ENCODE measurements at regions not wholly inside any gene's neighbourhood (a gene's known extent, or its start where the extent isn't known, plus 50 kb on each side); places are given as distances from the start of the nearest gene placed in this dataset.
A peak's percentile ranks its signal among the peaks of the same experiment; 100 is the strongest.
"Not testable (repeated sequence)": the region's sequence is repeated elsewhere in the genome, so short reads cannot be mapped to it uniquely, and the experiment has no call there.

DNA sequence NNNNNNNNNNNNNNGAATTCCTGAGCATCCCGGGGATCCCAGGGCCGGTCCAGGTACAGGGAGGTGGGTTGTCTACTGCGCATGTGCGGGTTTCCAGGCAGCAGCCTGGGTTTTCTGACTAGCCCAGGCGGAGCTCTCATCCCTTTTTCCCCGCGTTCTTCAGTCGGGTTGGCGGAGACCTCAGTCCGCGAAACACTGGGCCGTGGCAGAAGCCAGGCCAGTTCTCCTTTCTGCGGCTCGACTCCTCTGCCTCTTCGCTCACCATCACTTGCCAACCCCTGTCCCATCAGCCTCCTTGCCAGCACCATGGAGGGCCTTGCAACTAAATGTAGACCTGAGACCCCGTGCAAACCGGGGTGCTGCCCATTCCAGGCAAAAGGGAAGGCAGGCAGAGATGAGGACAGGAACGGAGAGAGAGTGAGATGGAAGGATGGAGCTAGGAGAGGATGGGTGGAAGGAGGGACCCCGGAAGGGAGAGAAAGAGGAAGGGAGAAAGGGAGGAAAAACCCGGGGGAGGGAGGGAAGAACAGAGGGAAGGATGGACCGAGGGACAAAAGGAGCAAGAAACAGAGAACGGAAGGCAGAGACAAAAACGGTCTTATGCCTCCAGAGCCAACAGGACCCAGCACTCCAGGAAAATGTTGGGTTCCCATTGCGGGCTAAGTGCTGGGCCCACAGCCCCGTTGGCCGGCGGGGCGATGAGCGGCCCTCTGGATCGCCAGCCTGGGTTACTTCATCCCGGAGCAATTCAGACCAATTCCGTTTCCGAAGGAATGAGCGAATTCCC is 445.4 kb upstream of the DEFB115 start:
- intact Hi-C loops (cut with micrococcal nuclease), result no loop called here
- Histone ChIP-seq H3K27ac (ENCODE audit: low read length) (no peak overlapping the region), H3K9me2 (replicated peaks; ENCODE audit: low read length) (no peaks in the 10 kb centered on the region), H3K4me3 (ENCODE audit: low read length) (no peak overlapping the region), H3K36me3 (ENCODE audit: low read depth, low read length) (no peaks in the 10 kb centered on the region), H3K9ac (ENCODE audit: low read length) (no peak overlapping the region), H4K20me1 (ENCODE audit: low read length) (no peaks in the 10 kb centered on the region), H3K27me3 (ENCODE audit: low read length) (peaks cover 8% of the 10 kb centered on the region; the same call in 1 of the 2 replicates), H3K9me3 (ENCODE audit: low read length) (no peaks in the 10 kb centered on the region), H3K4me1 (ENCODE audit: insufficient read depth, low read length) (no peaks in the 10 kb centered on the region), H3K4me2 (ENCODE audit: low read length) (no peak overlapping the region), H3K79me2 (ENCODE audit: low read length) (no peaks in the 10 kb centered on the region), H2AFZ (ENCODE audit: low read length) (no peak overlapping the region), H3F3A (ENCODE audit: low read length, unreplicated experiment) (no peaks in the 10 kb centered on the region)
- TF ChIP-seq, protein P1, sequence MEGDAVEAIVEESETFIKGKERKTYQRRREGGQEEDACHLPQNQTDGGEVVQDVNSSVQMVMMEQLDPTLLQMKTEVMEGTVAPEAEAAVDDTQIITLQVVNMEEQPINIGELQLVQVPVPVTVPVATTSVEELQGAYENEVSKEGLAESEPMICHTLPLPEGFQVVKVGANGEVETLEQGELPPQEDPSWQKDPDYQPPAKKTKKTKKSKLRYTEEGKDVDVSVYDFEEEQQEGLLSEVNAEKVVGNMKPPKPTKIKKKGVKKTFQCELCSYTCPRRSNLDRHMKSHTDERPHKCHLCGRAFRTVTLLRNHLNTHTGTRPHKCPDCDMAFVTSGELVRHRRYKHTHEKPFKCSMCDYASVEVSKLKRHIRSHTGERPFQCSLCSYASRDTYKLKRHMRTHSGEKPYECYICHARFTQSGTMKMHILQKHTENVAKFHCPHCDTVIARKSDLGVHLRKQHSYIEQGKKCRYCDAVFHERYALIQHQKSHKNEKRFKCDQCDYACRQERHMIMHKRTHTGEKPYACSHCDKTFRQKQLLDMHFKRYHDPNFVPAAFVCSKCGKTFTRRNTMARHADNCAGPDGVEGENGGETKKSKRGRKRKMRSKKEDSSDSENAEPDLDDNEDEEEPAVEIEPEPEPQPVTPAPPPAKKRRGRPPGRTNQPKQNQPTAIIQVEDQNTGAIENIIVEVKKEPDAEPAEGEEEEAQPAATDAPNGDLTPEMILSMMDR (conservative IDR thresholded peaks at IDR 0.05; ENCODE audit: low read depth, low read length), result no peak
- TF ChIP-seq EZH2phosphoT487 (IDR thresholded peaks at IDR 0.05; ENCODE audit: borderline replicate concordance, low read length) (no peak), EZH2 (IDR thresholded peaks at IDR 0.05; ENCODE audit: low read length, unreplicated experiment) (no peak)
- ATAC-seq, result no peak
- POLR2A ChIA-PET (ENCODE audit: unreplicated experiment), result no interaction called here
- DNase-seq, result peak; percentile 16
- CTCF ChIA-PET, result no interaction called here
- BruUV-seq (replicated peaks), result no TSS peak

DNA sequence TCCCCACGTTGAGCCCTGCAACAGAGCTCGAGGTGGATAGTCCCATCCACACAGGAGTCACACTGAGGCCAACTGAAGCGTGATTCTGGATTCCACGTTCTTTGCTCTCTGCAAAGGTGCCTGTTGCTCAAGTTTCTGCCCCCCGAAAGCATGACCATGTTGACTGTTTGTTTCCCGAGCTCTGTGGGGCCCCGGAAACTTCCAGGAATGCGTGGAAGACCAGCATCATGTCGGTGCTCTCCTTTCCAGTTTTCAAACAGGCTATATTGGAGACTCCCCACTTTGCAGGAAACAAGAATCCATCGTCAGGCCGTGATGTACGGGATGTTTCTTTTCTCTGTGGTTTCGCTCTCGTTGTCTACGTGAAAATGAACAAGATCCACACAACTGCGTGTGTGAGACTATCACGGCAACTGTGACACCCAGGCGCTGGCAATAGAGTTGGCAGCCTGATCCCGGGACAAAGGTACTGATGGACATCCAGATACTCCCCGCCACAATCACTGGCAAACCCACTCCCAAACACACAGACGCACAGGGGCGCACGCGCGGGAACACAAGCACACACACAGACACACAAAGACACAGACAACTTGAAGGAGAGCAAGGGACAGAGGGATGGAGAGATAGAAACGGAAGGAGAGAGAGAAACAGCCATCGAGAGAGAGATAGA is 444.6 kb upstream of the DEFB115 start:
- H3K27me3 ChIP-seq (ENCODE audit: low read length), result peaks cover 8% of the 10 kb centered on the region; the same call in 1 of the 2 replicates
- H3K4me2 ChIP-seq (ENCODE audit: low read length), result no peak overlapping the region
- H3K9ac ChIP-seq (ENCODE audit: low read length), result no peak overlapping the region
- no TSS peak for BruUV-seq (replicated peaks)
- H3F3A ChIP-seq (ENCODE audit: low read length, unreplicated experiment), result no peaks in the 10 kb centered on the region
- no peak overlapping the region for H3K27ac ChIP-seq (ENCODE audit: low read length)
- no peaks in the 10 kb centered on the region for H3K4me1 ChIP-seq (ENCODE audit: insufficient read depth, low read length)
- CTCF ChIA-PET, result no interaction called here
- ATAC-seq (no peak), DNase-seq (no peak)
- intact Hi-C loops (cut with micrococcal nuclease), result no loop called here
- H3K79me2 ChIP-seq (ENCODE audit: low read length), result no peaks in the 10 kb centered on the region
- no peaks in the 10 kb centered on the region for H4K20me1 ChIP-seq (ENCODE audit: low read length)
- H3K9me3 ChIP-seq (ENCODE audit: low read length), result no peaks in the 10 kb centered on the region
- H3K9me2 ChIP-seq (replicated peaks; ENCODE audit: low read length), result no peaks in the 10 kb centered on the region
- TF ChIP-seq, protein P1 (conservative IDR thresholded peaks at IDR 0.05; ENCODE audit: low read depth, low read length), result no peak
- TF ChIP-seq EZH2 (IDR thresholded peaks at IDR 0.05; ENCODE audit: low read length, unreplicated experiment), result no peak
- TF ChIP-seq EZH2phosphoT487 (IDR thresholded peaks at IDR 0.05; ENCODE audit: borderline replicate concordance, low read length), result no peak
- no peak overlapping the region for H2AFZ ChIP-seq (ENCODE audit: low read length)
- POLR2A ChIA-PET (ENCODE audit: unreplicated experiment), result no interaction called here
- no peaks in the 10 kb centered on the region for H3K36me3 ChIP-seq (ENCODE audit: low read depth, low read length)
- no peak overlapping the region for H3K4me3 ChIP-seq (ENCODE audit: low read length)

DNA sequence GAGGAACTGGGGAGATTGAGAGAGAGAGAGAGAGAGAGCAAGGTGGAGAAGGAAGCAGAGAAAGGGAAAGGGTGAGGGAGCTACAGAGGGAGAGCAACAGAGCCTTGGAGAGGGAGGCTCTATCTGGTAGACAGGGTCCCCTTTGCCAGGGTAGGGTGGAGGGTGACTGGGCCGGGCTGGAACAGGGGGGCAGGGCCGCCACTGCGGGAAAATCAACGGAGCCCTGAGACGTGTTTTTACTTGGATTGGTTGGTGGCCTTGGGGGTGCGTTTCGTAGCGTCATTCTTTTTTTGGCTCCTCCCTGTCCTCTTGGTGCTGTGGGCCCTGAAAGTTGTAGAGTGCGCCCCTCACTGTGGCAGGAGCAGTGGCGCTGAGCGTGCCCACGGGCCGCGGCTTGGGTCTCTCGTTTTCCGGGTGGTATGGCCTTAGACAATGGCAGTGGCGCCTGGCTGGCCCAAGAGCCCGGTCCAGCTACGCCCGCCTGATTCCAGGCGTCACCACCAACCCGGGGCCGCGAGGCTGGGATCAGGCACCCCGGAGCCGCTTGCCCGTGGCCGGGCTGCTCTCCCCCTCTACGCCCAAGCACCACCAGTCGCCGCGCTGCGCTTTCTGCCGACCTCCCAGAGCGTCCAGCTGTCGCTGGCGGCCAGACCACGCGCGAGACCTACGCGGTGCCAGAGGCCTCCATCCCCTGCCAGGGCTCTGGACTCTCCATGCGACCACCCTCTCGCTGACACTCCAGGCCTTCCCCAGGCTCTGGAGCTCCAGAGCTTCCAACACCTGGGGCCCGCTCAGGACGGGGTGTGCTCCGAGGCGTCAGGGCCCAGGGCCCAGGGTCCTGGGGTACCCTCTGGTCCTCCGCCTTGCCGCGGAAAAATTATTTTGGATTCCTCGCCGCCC is 443.8 kb upstream of the DEFB115 start:
- H3K79me2 ChIP-seq (ENCODE audit: low read length); H3K27ac ChIP-seq (ENCODE audit: low read length); H3K4me2 ChIP-seq (ENCODE audit: low read length); H3K4me1 ChIP-seq (ENCODE audit: insufficient read depth, low read length); H4K20me1 ChIP-seq (ENCODE audit: low read length); ATAC-seq; H3F3A ChIP-seq (ENCODE audit: low read length, unreplicated experiment); H3K9ac ChIP-seq (ENCODE audit: low read length); H3K27me3 ChIP-seq (ENCODE audit: low read length); DNase-seq; H3K36me3 ChIP-seq (ENCODE audit: low read depth, low read length); H3K9me2 ChIP-seq (replicated peaks; ENCODE audit: low read length); H3K9me3 ChIP-seq (ENCODE audit: low read length); H3K4me3 ChIP-seq (ENCODE audit: low read length); POLR2A ChIA-PET (ENCODE audit: unreplicated experiment); BruUV-seq (replicated peaks); CTCF ChIA-PET; intact Hi-C loops (cut with micrococcal nuclease); H2AFZ ChIP-seq (ENCODE audit: low read length): not testable (repeated sequence)

DNA sequence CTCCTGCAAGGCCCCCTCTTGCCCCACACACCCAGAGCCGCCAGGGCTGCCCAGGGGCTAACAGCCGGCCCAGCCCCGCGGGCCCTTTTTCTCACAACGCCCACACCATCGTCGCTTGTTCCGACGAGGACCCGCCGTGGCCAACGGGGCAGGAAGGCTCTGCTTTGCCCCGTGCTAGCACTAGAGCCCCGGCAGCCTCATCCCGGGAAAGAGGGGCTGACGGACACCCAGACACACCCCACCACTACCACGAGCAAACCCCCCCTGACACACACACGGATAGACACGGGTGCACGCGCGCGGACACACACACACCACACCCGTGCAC is 443.2 kb upstream of the DEFB115 start:
- DNase-seq; H3K9ac ChIP-seq (ENCODE audit: low read length); POLR2A ChIA-PET (ENCODE audit: unreplicated experiment); ATAC-seq; BruUV-seq (replicated peaks); H3K9me2 ChIP-seq (replicated peaks; ENCODE audit: low read length); CTCF ChIA-PET; H3K4me2 ChIP-seq (ENCODE audit: low read length); H2AFZ ChIP-seq (ENCODE audit: low read length); H3K79me2 ChIP-seq (ENCODE audit: low read length); H4K20me1 ChIP-seq (ENCODE audit: low read length); H3K36me3 ChIP-seq (ENCODE audit: low read depth, low read length); H3K27me3 ChIP-seq (ENCODE audit: low read length); H3K9me3 ChIP-seq (ENCODE audit: low read length); intact Hi-C loops (cut with micrococcal nuclease); H3K27ac ChIP-seq (ENCODE audit: low read length); H3F3A ChIP-seq (ENCODE audit: low read length, unreplicated experiment); H3K4me1 ChIP-seq (ENCODE audit: insufficient read depth, low read length); H3K4me3 ChIP-seq (ENCODE audit: low read length): not testable (repeated sequence)

All from PC-3 (cell line).